HFFc6 (cell line): ENCODE measurements at regions not wholly inside any gene's neighbourhood (a gene's known extent, or its start where the extent isn't known, plus 50 kb on each side); places are given as distances from the start of the nearest gene placed in this dataset.

ENCODE experiments used
- DNase-seq: peaks from one replicate; pipeline ENCODE4 v3.0.0-alpha.2; 2018
- H3K27ac Mint-ChIP-seq: 2 replicates; pipeline ENCODE4 v1.8.0; 2020; ENCODE audit warnings: mild to moderate bottlenecking, mixed read lengths
- H3K27me3 Mint-ChIP-seq: 2 replicates; pipeline ENCODE4 v1.8.0; 2021; ENCODE audit warnings: mild to moderate bottlenecking, moderate library complexity, mixed read lengths; ENCODE audit not compliant: insufficient read depth
- H3K36me3 Mint-ChIP-seq: 2 replicates; pipeline ENCODE4 v1.8.0; 2021; ENCODE audit warnings: low read depth, mixed read lengths
- H3K4me1 Mint-ChIP-seq: 2 replicates; pipeline ENCODE4 v1.8.0; 2020; ENCODE audit warnings: low read depth, mixed read lengths
- H3K4me3 Mint-ChIP-seq: 2 replicates; pipeline ENCODE4 v1.8.0; 2020; ENCODE audit warnings: mild to moderate bottlenecking, moderate library complexity, mixed read lengths
- H3K9me3 Mint-ChIP-seq: 2 replicates; pipeline ENCODE4 v1.8.0; 2020; ENCODE audit warnings: mild to moderate bottlenecking, mixed read lengths
- TF ChIP-seq, protein P1 (sequence below): fragments of 200-600 bp; sonication (generic); IDR thresholded peaks from 2 replicates; pipeline ENCODE4 v1.5.0; 2021; ENCODE audit warnings: antibody characterized with exemption, mild to moderate bottlenecking

- Mint-ChIP-seq H3K9me3 (peaks cover 50% of the 10 kb centered on the region), H3K27ac (no peak overlapping the region), H3K4me1 (no peaks in the 10 kb centered on the region), H3K36me3 (peaks cover under 1% of the 10 kb centered on the region), H3K27me3 (no peaks in the 10 kb centered on the region; the same call in 1 of the 2 replicates), H3K4me3 (no peak overlapping the region)
- DNase-seq, result no peak
- TF ChIP-seq, protein P1, sequence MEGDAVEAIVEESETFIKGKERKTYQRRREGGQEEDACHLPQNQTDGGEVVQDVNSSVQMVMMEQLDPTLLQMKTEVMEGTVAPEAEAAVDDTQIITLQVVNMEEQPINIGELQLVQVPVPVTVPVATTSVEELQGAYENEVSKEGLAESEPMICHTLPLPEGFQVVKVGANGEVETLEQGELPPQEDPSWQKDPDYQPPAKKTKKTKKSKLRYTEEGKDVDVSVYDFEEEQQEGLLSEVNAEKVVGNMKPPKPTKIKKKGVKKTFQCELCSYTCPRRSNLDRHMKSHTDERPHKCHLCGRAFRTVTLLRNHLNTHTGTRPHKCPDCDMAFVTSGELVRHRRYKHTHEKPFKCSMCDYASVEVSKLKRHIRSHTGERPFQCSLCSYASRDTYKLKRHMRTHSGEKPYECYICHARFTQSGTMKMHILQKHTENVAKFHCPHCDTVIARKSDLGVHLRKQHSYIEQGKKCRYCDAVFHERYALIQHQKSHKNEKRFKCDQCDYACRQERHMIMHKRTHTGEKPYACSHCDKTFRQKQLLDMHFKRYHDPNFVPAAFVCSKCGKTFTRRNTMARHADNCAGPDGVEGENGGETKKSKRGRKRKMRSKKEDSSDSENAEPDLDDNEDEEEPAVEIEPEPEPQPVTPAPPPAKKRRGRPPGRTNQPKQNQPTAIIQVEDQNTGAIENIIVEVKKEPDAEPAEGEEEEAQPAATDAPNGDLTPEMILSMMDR, result no peak
Observed at GRCh38 chr6:169991031-169991390, 239.6 kb downstream of the ERMARD start.

DNA sequence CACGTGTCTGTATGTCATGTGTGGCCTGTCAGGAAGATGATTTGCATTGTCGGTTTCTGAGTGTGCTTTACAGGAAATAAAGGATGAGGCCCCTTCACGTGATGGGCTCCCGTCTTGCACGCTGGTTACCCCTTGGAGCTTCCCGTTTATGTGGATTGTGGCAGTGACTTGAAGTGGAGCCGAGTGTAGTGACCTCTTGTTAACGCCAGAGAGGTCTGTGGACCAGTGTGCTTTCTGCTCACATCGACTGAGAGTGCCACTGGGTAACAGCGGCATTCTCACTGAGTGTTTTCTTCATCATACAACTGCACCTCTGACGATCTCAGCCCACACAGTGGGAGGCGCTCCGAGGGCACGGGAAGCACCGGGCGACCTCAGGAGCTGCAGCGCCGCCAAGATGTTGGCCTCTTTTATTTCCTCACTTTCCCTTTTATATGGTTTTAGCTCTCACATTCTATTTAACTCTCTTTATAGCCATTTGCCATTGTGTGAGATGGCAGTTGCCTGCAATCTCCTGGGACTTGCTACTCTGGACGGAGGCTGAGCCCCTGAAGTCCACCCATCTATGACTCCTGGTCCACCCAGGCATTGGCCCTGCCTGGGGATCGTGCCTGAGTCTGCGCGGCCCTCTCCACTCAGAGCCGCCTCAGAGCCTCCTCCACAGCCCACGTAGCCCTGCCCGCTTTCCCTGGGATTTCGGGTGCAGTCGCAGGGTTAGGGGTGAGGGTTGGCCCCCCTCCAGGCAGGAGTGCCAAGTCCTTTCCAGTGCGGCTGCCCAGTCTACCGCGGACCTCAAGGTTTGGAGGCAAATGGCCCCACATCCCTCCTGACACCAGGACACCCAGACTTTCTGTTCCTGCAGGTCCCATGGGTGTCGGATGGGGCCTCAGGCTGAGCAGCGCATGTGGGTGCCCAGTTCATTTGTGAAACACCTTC lies 238.9 kb downstream of the ERMARD start:
- no peak for DNase-seq
- Mint-ChIP-seq H3K9me3 (peaks cover 51% of the 10 kb centered on the region), H3K4me3 (no peak overlapping the region), H3K27ac (no peak overlapping the region), H3K36me3 (peaks cover 5% of the 10 kb centered on the region), H3K4me1 (no peaks in the 10 kb centered on the region), H3K27me3 (no peaks in the 10 kb centered on the region; the same call in 1 of the 2 replicates)
- TF ChIP-seq, protein P1, result no peak

GRCh38 chr6:169989594-169989993 lies 238.2 kb downstream of the ERMARD start:
- H3K9me3 Mint-ChIP-seq, result peaks cover 55% of the 10 kb centered on the region
- H3K4me3 Mint-ChIP-seq, result no peak overlapping the region
- peaks cover 5% of the 10 kb centered on the region for H3K36me3 Mint-ChIP-seq
- no peak for DNase-seq
- TF ChIP-seq, protein P1, result no peak
- H3K27ac Mint-ChIP-seq, result no peak overlapping the region
- no peaks in the 10 kb centered on the region; the same call in 1 of the 2 replicates for H3K27me3 Mint-ChIP-seq
- H3K4me1 Mint-ChIP-seq, result no peaks in the 10 kb centered on the region

DNA sequence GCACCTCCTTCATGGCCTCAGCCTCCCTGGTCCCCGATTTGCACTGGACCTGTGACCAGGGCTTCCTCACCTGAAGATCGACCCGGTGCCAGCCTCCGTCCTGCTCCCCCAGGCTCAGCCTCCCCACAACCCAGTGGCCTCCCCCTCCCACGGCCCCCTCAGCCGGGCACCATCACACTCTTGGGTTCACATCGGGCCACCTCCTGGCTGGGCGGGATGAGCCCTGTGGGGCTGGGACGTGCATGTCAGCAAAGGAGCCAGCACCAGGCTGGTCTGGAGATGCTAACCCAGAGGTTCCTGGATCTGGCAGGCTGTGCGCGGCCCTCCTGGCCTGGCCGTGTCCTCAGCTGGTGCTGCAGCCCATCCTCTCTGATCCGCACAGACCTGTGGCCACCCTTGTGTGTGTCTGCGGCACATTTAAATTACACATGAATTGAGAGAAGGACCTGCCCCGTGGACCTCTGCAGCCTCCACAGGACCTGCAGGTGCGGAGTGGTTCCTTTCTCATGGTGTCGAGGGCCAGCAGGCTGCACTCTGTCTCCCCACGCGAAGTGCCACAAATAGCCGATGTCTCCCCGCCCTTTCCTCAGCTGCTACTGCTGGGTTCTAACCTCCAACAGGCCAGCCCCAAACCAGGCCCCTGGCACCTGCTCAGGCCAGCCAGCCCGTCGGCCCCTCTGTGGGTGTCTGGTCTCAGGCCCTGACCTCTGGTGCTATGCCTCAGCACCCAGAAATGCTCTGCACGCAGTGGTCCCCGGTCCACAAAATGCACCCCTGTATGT lies 237.5 kb downstream of the ERMARD start:
- Mint-ChIP-seq H3K27ac (no peak overlapping the region), H3K36me3 (peaks cover 5% of the 10 kb centered on the region)
- TF ChIP-seq, protein P1, result no peak

DNA sequence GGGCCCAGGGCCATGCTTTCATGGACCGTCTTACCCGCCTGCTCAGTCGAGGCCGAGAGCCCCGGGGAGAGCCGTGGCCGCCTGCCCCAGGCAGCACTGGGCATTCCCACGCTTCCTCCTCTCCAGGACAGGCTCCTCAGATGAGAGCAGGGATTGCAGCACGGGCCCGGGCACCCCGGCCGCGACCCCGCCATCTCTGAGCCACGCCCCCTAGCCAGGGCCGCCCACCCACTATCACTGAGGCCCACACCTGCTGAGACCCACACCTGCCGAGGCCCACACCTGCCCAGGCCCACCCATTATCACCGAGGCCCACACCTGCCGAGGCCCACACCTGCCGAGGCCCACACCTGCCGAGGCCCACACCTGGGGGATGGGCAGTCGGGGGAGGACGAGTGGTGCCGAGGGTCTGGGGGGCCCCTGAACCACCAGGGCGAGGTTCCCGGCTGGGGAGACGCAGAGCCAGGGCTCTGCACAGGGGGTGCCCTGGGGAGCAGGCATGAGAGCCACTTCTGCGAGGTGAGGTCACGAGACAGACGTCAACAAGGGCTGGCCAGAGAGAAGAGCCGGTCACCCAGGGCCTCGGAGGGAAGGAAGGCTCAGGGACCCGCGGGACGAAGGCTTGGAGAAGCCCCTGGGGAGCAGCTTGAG lies 235.6 kb downstream of the ERMARD start:
- Mint-ChIP-seq H3K4me3 (no peak overlapping the region), H3K9me3 (peaks cover 53% of the 10 kb centered on the region), H3K27me3 (no peaks in the 10 kb centered on the region), H3K36me3 (peaks cover 5% of the 10 kb centered on the region), H3K27ac (no peak overlapping the region), H3K4me1 (no peaks in the 10 kb centered on the region)
- no peak for DNase-seq
- TF ChIP-seq, protein P1, result no peak

More for the DNA sequence above, 237.5 kb downstream of the ERMARD start:
- no peak for DNase-seq
- H3K27me3 Mint-ChIP-seq, result no peaks in the 10 kb centered on the region; the same call in 1 of the 2 replicates
- no peaks in the 10 kb centered on the region for H3K4me1 Mint-ChIP-seq
- peaks cover 53% of the 10 kb centered on the region for H3K9me3 Mint-ChIP-seq
- H3K4me3 Mint-ChIP-seq, result no peak overlapping the region
